GM19463 (cell line): ENCODE measurements at regions not wholly inside any gene's neighbourhood (a gene's known extent, or its start where the extent isn't known, plus 50 kb on each side); places are given as distances from the start of the nearest gene placed in this dataset.

ENCODE experiments used
- ATAC-seq: cut with Tn5 transposase; IDR thresholded peaks from one replicate; pipeline ENCODE4 v1.9.1; 2021; ENCODE audit warnings: mild to moderate bottlenecking, moderate library complexity; ENCODE audit not compliant: unreplicated experiment

- ATAC-seq, result peak; percentile 97
These were observed 50.7 kb upstream of the SLC30A5 start for GRCh38 chr5:69042915-69043654.

GRCh38 chr5:69043655-69043996, 50.2 kb upstream of the SLC30A5 start:
- no peak for ATAC-seq
